ENCODE measurements at regions not wholly inside any gene's neighbourhood (a gene's known extent, or its start where the extent isn't known, plus 50 kb on each side); places are given as distances from the start of the nearest gene placed in this dataset.

DNA sequence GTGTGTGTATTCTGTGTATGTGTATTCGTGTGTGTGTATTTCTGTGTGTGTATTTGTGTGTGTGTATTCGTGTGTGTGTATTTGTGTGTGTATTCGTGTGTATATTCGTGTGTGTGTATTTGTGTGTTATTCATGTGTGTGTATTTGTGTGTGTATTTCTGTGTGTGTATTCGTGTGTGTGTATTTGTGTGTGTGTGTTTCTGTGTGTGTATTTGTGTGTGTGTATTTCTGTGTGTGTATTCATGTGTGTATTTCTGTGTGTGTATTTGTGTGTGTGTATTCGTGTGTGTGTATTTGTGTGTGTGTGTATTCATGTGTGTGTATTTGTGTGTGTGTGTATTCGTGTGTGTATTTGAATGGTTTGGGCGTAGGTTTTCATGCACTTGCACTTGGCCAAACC lies 405.4 kb downstream of the SOX2 start:
- Histone ChIP-seq H3K4me1 (no peaks in the 10 kb centered on the region), H3K36me3 (ENCODE audit: control insufficient read depth, insufficient read depth, low read length) (no peaks in the 10 kb centered on the region), H3K9me3 (no peaks in the 10 kb centered on the region), H3K4me3 (ENCODE audit: low read depth, low read length) (no peak overlapping the region), H3K27me3 (replicated peaks; ENCODE audit: control insufficient read depth, insufficient read depth, low read length) (no peaks in the 10 kb centered on the region)
- TF ChIP-seq, protein P1, sequence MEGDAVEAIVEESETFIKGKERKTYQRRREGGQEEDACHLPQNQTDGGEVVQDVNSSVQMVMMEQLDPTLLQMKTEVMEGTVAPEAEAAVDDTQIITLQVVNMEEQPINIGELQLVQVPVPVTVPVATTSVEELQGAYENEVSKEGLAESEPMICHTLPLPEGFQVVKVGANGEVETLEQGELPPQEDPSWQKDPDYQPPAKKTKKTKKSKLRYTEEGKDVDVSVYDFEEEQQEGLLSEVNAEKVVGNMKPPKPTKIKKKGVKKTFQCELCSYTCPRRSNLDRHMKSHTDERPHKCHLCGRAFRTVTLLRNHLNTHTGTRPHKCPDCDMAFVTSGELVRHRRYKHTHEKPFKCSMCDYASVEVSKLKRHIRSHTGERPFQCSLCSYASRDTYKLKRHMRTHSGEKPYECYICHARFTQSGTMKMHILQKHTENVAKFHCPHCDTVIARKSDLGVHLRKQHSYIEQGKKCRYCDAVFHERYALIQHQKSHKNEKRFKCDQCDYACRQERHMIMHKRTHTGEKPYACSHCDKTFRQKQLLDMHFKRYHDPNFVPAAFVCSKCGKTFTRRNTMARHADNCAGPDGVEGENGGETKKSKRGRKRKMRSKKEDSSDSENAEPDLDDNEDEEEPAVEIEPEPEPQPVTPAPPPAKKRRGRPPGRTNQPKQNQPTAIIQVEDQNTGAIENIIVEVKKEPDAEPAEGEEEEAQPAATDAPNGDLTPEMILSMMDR (IDR thresholded peaks at IDR 0.05; ENCODE audit: insufficient read depth in 1 of 2, low read depth in 1 of 2, low read length in 1 of 2, severe bottlenecking in 1 of 2, unreplicated experiment in 1 of 2), result no peak
- Mint-ChIP-seq H3K36me3 (ENCODE audit: insufficient read depth, unreplicated experiment) (no peaks in the 10 kb centered on the region), H3K4me3 (ENCODE audit: unreplicated experiment) (no peak overlapping the region), H3K27me3 (ENCODE audit: insufficient read depth, unreplicated experiment) (no peaks in the 10 kb centered on the region), H3K9me3 (ENCODE audit: unreplicated experiment) (no peaks in the 10 kb centered on the region), H3K27ac (ENCODE audit: unreplicated experiment) (no peak overlapping the region), H3K4me1 (ENCODE audit: low read depth, unreplicated experiment) (peaks cover 6% of the 10 kb centered on the region)
- BruUV-seq (replicated peaks), result no TSS peak
- no peak for DNase-seq
- CTCF ChIA-PET, result no interaction called here
- intact Hi-C loops (cut with micrococcal nuclease; ENCODE audit: unreplicated experiment), result no loop called here
- POLR2A ChIA-PET, result no interaction called here

DNA sequence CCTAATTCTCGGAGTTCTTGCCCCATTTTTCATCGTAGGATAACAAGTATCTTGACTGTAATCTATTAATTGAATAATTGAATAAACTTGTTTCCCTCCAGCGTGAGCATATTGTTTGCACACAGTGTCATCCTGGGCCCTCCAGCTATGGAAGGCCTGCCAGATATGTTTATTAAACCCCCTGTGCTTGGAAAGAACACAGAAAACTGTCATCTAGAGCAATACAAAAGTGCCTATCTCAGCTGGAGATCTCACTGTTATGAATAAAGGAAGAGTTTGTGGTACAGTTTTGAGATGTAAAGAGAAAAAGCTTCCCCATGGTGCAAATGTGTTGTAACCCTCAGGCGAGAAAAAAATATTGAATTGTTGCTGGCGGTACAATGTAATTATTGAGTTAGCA lies 405.9 kb downstream of the SOX2 start:
- ChIA-PET CTCF (no interaction called here), POLR2A (no interaction called here)
- H3K4me3 ChIP-seq (ENCODE audit: low read depth, low read length), result no peak overlapping the region
- BruUV-seq (replicated peaks), result no TSS peak
- H3K27me3 ChIP-seq (replicated peaks; ENCODE audit: control insufficient read depth, insufficient read depth, low read length), result no peaks in the 10 kb centered on the region
- no peaks in the 10 kb centered on the region for H3K27me3 Mint-ChIP-seq (ENCODE audit: insufficient read depth, unreplicated experiment)
- H3K4me1 ChIP-seq, result no peaks in the 10 kb centered on the region
- no peaks in the 10 kb centered on the region for H3K9me3 Mint-ChIP-seq (ENCODE audit: unreplicated experiment)
- no peaks in the 10 kb centered on the region for H3K36me3 ChIP-seq (ENCODE audit: control insufficient read depth, insufficient read depth, low read length)
- no peak for DNase-seq
- H3K4me1 Mint-ChIP-seq (ENCODE audit: low read depth, unreplicated experiment), result peaks cover 6% of the 10 kb centered on the region
- H3K36me3 Mint-ChIP-seq (ENCODE audit: insufficient read depth, unreplicated experiment), result no peaks in the 10 kb centered on the region
- H3K27ac Mint-ChIP-seq (ENCODE audit: unreplicated experiment), result no peak overlapping the region
- intact Hi-C loops (cut with micrococcal nuclease; ENCODE audit: unreplicated experiment), result no loop called here
- H3K9me3 ChIP-seq, result no peaks in the 10 kb centered on the region
- no peak overlapping the region for H3K4me3 Mint-ChIP-seq (ENCODE audit: unreplicated experiment)
- TF ChIP-seq, protein P1 (IDR thresholded peaks at IDR 0.05; ENCODE audit: insufficient read depth in 1 of 2, low read depth in 1 of 2, low read length in 1 of 2, severe bottlenecking in 1 of 2, unreplicated experiment in 1 of 2), result no peak

DNA sequence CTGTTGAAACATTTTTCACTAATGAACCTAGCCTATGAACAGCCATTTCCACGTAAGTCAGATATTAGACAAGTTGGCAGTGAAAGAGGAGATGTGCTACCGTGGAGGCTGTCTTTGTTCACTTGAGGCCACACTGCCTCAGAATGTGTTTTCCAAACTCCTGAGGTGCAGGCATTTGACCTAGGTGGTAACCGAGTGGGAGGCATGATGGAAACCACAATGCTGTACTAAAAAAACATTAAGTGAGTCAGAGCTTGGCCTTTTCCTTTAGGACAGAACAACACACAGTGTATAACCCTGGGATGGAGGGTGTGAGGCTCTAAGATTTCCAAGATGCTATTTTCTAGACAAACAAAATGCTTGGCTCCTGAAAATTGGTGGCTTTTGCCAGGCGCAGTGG lies 406.3 kb downstream of the SOX2 start:
- no peak for DNase-seq
- H3K4me3 ChIP-seq (ENCODE audit: low read depth, low read length), result no peak overlapping the region
- H3K27ac Mint-ChIP-seq (ENCODE audit: unreplicated experiment), result no peak overlapping the region
- BruUV-seq (replicated peaks), result no TSS peak
- H3K9me3 Mint-ChIP-seq (ENCODE audit: unreplicated experiment), result no peaks in the 10 kb centered on the region
- peaks cover 6% of the 10 kb centered on the region for H3K4me1 Mint-ChIP-seq (ENCODE audit: low read depth, unreplicated experiment)
- ChIA-PET POLR2A (no interaction called here), CTCF (no interaction called here)
- no peak overlapping the region for H3K4me3 Mint-ChIP-seq (ENCODE audit: unreplicated experiment)
- TF ChIP-seq, protein P1 (IDR thresholded peaks at IDR 0.05; ENCODE audit: insufficient read depth in 1 of 2, low read depth in 1 of 2, low read length in 1 of 2, severe bottlenecking in 1 of 2, unreplicated experiment in 1 of 2), result no peak
- H3K27me3 Mint-ChIP-seq (ENCODE audit: insufficient read depth, unreplicated experiment), result no peaks in the 10 kb centered on the region
- no peaks in the 10 kb centered on the region for H3K4me1 ChIP-seq
- intact Hi-C loops (cut with micrococcal nuclease; ENCODE audit: unreplicated experiment), result no loop called here
- H3K27me3 ChIP-seq (replicated peaks; ENCODE audit: control insufficient read depth, insufficient read depth, low read length), result no peaks in the 10 kb centered on the region
- no peaks in the 10 kb centered on the region for H3K36me3 ChIP-seq (ENCODE audit: control insufficient read depth, insufficient read depth, low read length)
- no peaks in the 10 kb centered on the region for H3K9me3 ChIP-seq
- no peaks in the 10 kb centered on the region for H3K36me3 Mint-ChIP-seq (ENCODE audit: insufficient read depth, unreplicated experiment)
